Activated CD4-positive, alpha-beta T cell treated with anti-CD3 and anti-CD28 coated beads for 36 hours (primary cell): ENCODE measurements at regions not wholly inside any gene's neighbourhood (a gene's known extent, or its start where the extent isn't known, plus 50 kb on each side); places are given as distances from the start of the nearest gene placed in this dataset.
A peak's percentile ranks its signal among the peaks of the same experiment; 100 is the strongest.

ENCODE experiments used
- ATAC-seq: fragments of 200-7000 bp; cut with Tn5 transposase; one replicate; pipeline ENCODE4 v1.10.0; 2021; ENCODE audit warnings: mild to moderate bottlenecking, moderate library complexity
- CTCF ChIA-PET: fragments of 350-600 bp; sonication (Branson Sonifier 250); formaldehyde crosslinking; loops from one replicate; lab custom pipeline; 2021; ENCODE audit warnings: antibody characterized with exemption; lab: Charles Lee
- POLR2A ChIA-PET: fragments of 350-600 bp; sonication (Branson Sonifier 250); formaldehyde crosslinking; loops from one replicate; lab custom pipeline; 2021; ENCODE audit warnings: antibody characterized with exemption, inconsistent platforms; lab: Charles Lee
- DNase-seq: peaks from one replicate; pipeline ENCODE4 v3.0.0-alpha.2; 2020
- H3K27ac Mint-ChIP-seq: one replicate; pipeline ENCODE4 v1.8.0; 2021; ENCODE audit warnings: mixed read lengths
- H3K27me3 Mint-ChIP-seq: one replicate; pipeline ENCODE4 v1.8.0; 2021; ENCODE audit warnings: mixed read lengths
- H3K36me3 Mint-ChIP-seq: one replicate; pipeline ENCODE4 v1.8.0; 2021; ENCODE audit warnings: low read depth, mixed read lengths
- H3K4me1 Mint-ChIP-seq: one replicate; pipeline ENCODE4 v1.8.0; 2021; ENCODE audit warnings: mixed read lengths
- H3K4me3 Mint-ChIP-seq: one replicate; pipeline ENCODE4 v1.8.0; 2021; ENCODE audit warnings: mild to moderate bottlenecking, moderate library complexity, mixed read lengths
- H3K9me3 Mint-ChIP-seq: one replicate; pipeline ENCODE4 v1.8.0; 2021; ENCODE audit warnings: low read depth, mixed read lengths
- intact Hi-C, 2 experiments: fragments of 100-400 bp; cut with DNase I in 1 of 2; cut with micrococcal nuclease in 1 of 2; formaldehyde crosslinking; loops; one replicate each; pipeline versions ENCODE4 v1.14.2 to v1.15.1; 2022 to 2024; cut with DNase I, micrococcal nuclease

GRCh38 chr10:4351723-4352413, 474.1 kb upstream of the AKR1E2 start:
- Mint-ChIP-seq H3K27ac (no peak overlapping the region), H3K9me3 (no peaks in the 10 kb centered on the region), H3K27me3 (peaks cover 6% of the 10 kb centered on the region), H3K4me3 (no peak overlapping the region), H3K4me1 (peaks cover 4% of the 10 kb centered on the region), H3K36me3 (no peaks in the 10 kb centered on the region)
- ATAC-seq = peak; percentile 44
- ChIA-PET CTCF (interaction anchor here (0.6 kb wide), 1 partner anchor 389 kb away, joined by 3 read pairs; no protein-coding TSS in a partner anchor), POLR2A (no interaction called here)
- no peak for DNase-seq
- intact Hi-C loops = no loop called here

GRCh38 chr10:4347397-4347796, 478.6 kb upstream of the AKR1E2 start:
- Mint-ChIP-seq H3K27me3 (no peaks in the 10 kb centered on the region), H3K36me3 (no peaks in the 10 kb centered on the region), H3K4me1 (peaks cover 24% of the 10 kb centered on the region), H3K4me3 (no peak overlapping the region), H3K9me3 (no peaks in the 10 kb centered on the region), H3K27ac (no peak overlapping the region)
- DNase-seq (no peak), ATAC-seq (no peak)
- POLR2A ChIA-PET = no interaction called here
- intact Hi-C loops = no loop called here
- CTCF ChIA-PET = no interaction called here

GRCh38 chr10:4345877-4346646, 479.9 kb upstream of the AKR1E2 start:
- ChIA-PET CTCF (no interaction called here), POLR2A (no interaction called here)
- Mint-ChIP-seq H3K27ac (no peak overlapping the region), H3K9me3 (no peaks in the 10 kb centered on the region), H3K4me3 (no peak overlapping the region), H3K36me3 (no peaks in the 10 kb centered on the region), H3K4me1 (peaks cover 24% of the 10 kb centered on the region), H3K27me3 (no peaks in the 10 kb centered on the region)
- no peak for ATAC-seq
- intact Hi-C loops = no loop called here
- no peak for DNase-seq

DNA sequence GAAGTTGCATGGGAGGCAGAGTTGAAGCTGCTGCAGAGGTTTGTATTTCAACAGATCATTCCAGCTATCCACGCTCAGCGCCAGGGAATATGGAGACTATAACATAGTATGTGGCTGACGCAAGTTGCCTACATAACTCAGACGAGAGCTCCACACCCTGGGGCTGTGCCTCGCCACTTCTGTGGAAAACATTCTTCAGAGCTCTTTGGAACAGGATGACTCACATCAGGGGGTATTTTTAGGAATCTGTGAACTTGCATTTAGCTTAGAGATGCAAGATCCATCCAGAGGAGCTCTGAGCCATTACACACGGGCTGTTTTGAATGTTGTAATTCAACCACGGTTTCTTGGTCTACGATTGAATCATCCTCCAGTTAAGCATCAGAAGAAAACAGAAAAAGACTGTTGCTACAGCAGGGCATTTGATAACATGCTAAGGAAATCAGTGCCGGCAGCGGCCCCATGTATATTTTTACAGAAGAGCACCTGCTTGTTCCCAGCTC, 481.5 kb upstream of the AKR1E2 start:
- DNase-seq (peak; percentile 64), ATAC-seq (peak; percentile 95)
- H3K36me3 Mint-ChIP-seq = no peaks in the 10 kb centered on the region
- ChIA-PET POLR2A (interaction anchor here (1.3 kb wide), 1 partner anchor 9 kb away, joined by 3 read pairs; no protein-coding TSS in a partner anchor), CTCF (interaction anchor here (0.6 to 0.7 kb wide), 2 partner anchors 27 to 342 kb away, joined by 3 read pairs; no protein-coding TSS in a partner anchor)
- H3K27me3 Mint-ChIP-seq = no peaks in the 10 kb centered on the region
- no peak overlapping the region for H3K27ac Mint-ChIP-seq
- H3K4me3 Mint-ChIP-seq = no peak overlapping the region
- H3K9me3 Mint-ChIP-seq = no peaks in the 10 kb centered on the region
- peaks cover 24% of the 10 kb centered on the region for H3K4me1 Mint-ChIP-seq
- intact Hi-C loops = loop anchor here (1.0 to 5.0 kb wide), 3 partner anchors 213 to 1116 kb away; no protein-coding TSS in a partner anchor

DNA sequence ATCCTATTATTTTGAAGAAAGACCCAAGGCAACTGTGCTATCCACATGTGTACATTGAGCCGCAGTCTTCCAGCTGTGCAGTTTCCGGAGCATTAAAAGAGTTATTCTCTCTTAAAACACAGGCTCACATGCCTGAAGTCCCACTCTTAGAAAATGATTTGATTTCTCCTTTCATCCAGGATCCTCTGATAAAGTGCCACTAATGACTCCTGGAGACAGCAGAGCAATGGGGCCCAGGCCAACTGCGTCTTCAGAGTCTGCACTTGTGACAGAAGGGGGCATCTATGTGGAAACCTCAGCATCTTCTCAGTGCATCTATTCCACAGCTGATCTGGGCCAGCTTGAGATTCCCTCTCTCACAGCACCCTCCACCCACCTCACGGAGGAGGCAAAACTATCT, 482.1 kb upstream of the AKR1E2 start:
- intact Hi-C loops = loop anchor here (1.0 to 5.0 kb wide), 3 partner anchors 213 to 1116 kb away; no protein-coding TSS in a partner anchor
- CTCF ChIA-PET = no interaction called here

DNA sequence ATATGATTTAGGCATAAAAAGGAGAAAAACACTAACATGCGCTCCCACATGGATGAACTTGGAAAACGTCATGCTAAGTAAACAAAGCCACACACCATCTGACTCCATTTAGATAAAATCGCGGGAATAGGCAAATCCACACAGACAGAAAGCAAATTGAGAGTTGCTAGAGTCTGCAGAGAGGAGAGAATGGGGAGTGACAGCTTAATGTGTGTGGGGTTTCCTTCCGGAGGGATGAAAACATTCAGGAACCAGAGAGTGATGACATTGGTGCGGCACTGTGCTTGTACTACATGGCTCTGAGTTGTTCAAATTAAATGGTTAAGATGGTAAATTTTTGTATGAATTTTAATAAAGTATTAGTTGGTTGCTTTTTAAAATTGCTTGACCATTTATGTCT, 482.9 kb upstream of the AKR1E2 start:
- CTCF ChIA-PET = no interaction called here
- H3K36me3 Mint-ChIP-seq = no peaks in the 10 kb centered on the region
- no peaks in the 10 kb centered on the region for H3K27me3 Mint-ChIP-seq
- intact Hi-C loops = loop anchor here in 1 of 2 experiments (5.0 kb wide), 1 partner anchor 309 kb away; no protein-coding TSS in a partner anchor
- POLR2A ChIA-PET = no interaction called here
- no peak for ATAC-seq
- H3K4me1 Mint-ChIP-seq = peaks cover 24% of the 10 kb centered on the region
- H3K27ac Mint-ChIP-seq = no peak overlapping the region
- no peak for DNase-seq
- no peak overlapping the region for H3K4me3 Mint-ChIP-seq
- H3K9me3 Mint-ChIP-seq = no peaks in the 10 kb centered on the region

More for the DNA sequence above, 482.1 kb upstream of the AKR1E2 start:
- H3K36me3 Mint-ChIP-seq = no peaks in the 10 kb centered on the region
- H3K4me3 Mint-ChIP-seq = no peak overlapping the region
- DNase-seq (no peak), ATAC-seq (no peak)
- H3K9me3 Mint-ChIP-seq = no peaks in the 10 kb centered on the region
- POLR2A ChIA-PET = interaction anchor here (0.7 kb wide), 1 partner anchor 11 kb away, joined by 3 read pairs; no protein-coding TSS in a partner anchor
- no peaks in the 10 kb centered on the region for H3K27me3 Mint-ChIP-seq
- peaks cover 24% of the 10 kb centered on the region for H3K4me1 Mint-ChIP-seq
- H3K27ac Mint-ChIP-seq = no peak overlapping the region

- Mint-ChIP-seq H3K9me3 (no peaks in the 10 kb centered on the region), H3K4me1 (peaks cover 2% of the 10 kb centered on the region), H3K36me3 (no peaks in the 10 kb centered on the region), H3K27ac (no peak overlapping the region), H3K4me3 (no peak overlapping the region), H3K27me3 (no peaks in the 10 kb centered on the region)
- ATAC-seq (no peak), DNase-seq (no peak)
- intact Hi-C loops = loop anchor here in 1 of 2 experiments (10.0 kb wide), 1 partner anchor 204 kb away; no protein-coding TSS in a partner anchor
- ChIA-PET CTCF (interaction anchor here (1.3 to 2.1 kb wide), 2 partner anchors 22 to 176 kb away, joined by 3 to 5 read pairs; no protein-coding TSS in a partner anchor), POLR2A (no interaction called here)
These were observed 487.2 kb upstream of the AKR1E2 start for GRCh38 chr10:4338768-4339167.

DNA sequence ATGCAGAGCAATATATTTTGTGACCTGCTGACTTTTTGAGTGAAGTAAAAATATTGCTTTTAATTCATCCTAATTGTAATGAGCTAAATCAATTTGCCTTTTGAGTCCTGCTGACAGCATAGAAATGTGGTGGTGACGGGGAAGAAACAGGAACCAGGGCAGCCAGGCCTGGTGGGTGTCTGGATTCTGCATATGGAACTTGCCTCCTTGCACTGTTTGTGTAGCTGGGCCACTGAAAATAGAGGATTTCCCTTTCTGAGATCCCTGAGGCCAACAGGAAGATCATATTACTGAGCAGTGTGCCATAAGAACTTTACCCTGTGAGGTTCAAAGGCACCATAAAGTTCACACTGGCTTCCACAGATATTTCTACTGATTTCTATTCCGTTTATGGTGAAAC, 488.4 kb upstream of the AKR1E2 start:
- ChIA-PET POLR2A (no interaction called here), CTCF (no interaction called here)
- H3K36me3 Mint-ChIP-seq = no peaks in the 10 kb centered on the region
- H3K4me1 Mint-ChIP-seq = no peaks in the 10 kb centered on the region
- no peak for ATAC-seq
- intact Hi-C loops = loop anchor here in 1 of 2 experiments (10.0 kb wide), 1 partner anchor 203 kb away; no protein-coding TSS in a partner anchor
- no peak for DNase-seq
- H3K9me3 Mint-ChIP-seq = no peaks in the 10 kb centered on the region
- no peaks in the 10 kb centered on the region for H3K27me3 Mint-ChIP-seq
- no peak overlapping the region for H3K27ac Mint-ChIP-seq
- H3K4me3 Mint-ChIP-seq = no peak overlapping the region

GRCh38 chr10:4334871-4335270, 491.1 kb upstream of the AKR1E2 start:
- H3K4me3 Mint-ChIP-seq = no peak overlapping the region
- H3K27ac Mint-ChIP-seq = no peak overlapping the region
- no peak for ATAC-seq

DNA sequence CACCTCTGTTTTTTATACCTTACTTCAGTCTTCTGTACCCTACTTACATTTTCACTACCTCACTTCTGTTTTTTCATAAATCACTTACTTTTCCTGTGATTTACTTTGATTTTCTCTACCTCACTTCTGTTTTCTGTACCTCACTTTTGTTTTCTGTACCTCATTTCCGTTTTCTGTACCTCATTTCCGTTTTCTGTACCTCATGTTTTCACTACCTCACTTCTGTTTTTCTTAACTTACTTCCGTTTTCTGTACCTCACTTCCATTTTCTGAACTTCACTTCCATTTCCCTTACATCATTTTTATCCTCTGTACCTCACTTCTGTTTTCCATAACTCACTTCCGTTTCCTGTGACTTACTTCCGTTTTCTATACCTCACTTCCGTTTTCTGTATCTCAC, 492.0 kb upstream of the AKR1E2 start:
- no peak overlapping the region for H3K4me3 Mint-ChIP-seq
- H3K27me3 Mint-ChIP-seq = no peaks in the 10 kb centered on the region
- ATAC-seq = no peak
- no peaks in the 10 kb centered on the region for H3K36me3 Mint-ChIP-seq
- DNase-seq = no peak
- ChIA-PET CTCF (no interaction called here), POLR2A (no interaction called here)
- intact Hi-C loops = loop anchor here in 1 of 2 experiments (10.0 kb wide), 1 partner anchor 199 kb away; no protein-coding TSS in a partner anchor
- H3K9me3 Mint-ChIP-seq = no peaks in the 10 kb centered on the region
- H3K4me1 Mint-ChIP-seq = no peaks in the 10 kb centered on the region
- H3K27ac Mint-ChIP-seq = no peak overlapping the region

More at GRCh38 chr10:4334871-4335270, 491.1 kb upstream of the AKR1E2 start:
- H3K27me3 Mint-ChIP-seq = no peaks in the 10 kb centered on the region
- H3K4me1 Mint-ChIP-seq = no peaks in the 10 kb centered on the region
- H3K36me3 Mint-ChIP-seq = no peaks in the 10 kb centered on the region
- intact Hi-C loops = loop anchor here in 1 of 2 experiments (10.0 kb wide), 1 partner anchor 200 kb away; no protein-coding TSS in a partner anchor
- no peaks in the 10 kb centered on the region for H3K9me3 Mint-ChIP-seq
- POLR2A ChIA-PET = no interaction called here
- no peak for DNase-seq
- CTCF ChIA-PET = no interaction called here

GRCh38 chr10:4333459-4333894, 492.5 kb upstream of the AKR1E2 start:
- Mint-ChIP-seq H3K27me3 (no peaks in the 10 kb centered on the region), H3K9me3 (no peaks in the 10 kb centered on the region), H3K27ac (no peak overlapping the region), H3K4me1 (no peaks in the 10 kb centered on the region), H3K4me3 (no peak overlapping the region), H3K36me3 (no peaks in the 10 kb centered on the region)
- ATAC-seq (no peak), DNase-seq (no peak)
- intact Hi-C loops = loop anchor here in 1 of 2 experiments (10.0 kb wide), 1 partner anchor 199 kb away; no protein-coding TSS in a partner anchor
- CTCF ChIA-PET = no interaction called here
- POLR2A ChIA-PET = no interaction called here
